Gastroesophageal sphincter (tissue), 4 donors: ENCODE measurements at regions not wholly inside any gene's neighbourhood (a gene's known extent, or its start where the extent isn't known, plus 50 kb on each side); places are given as distances from the start of the nearest gene placed in this dataset.

Experiments used
- ATAC-seq: fragments of 150-250 bp; one replicate; pipeline ENCODE4 v1.9.1; 2016; ENCODE audit warnings: mild to moderate bottlenecking, moderate library complexity
- H3K27ac ChIP-seq, 4 donors: fragments of 200-600 bp; sonication (generic) in 3 of 4; 1 replicate in 3 of 4; 2 replicates in 1 of 4; pipeline ENCODE4 v1.5.1; 2016 to 2019
- H3K27me3 ChIP-seq: fragments of 200-600 bp; sonication (generic); one replicate; pipeline ENCODE4 v1.5.1; 2019
- H3K36me3 ChIP-seq, 2 donors: fragments of 200-600 bp; sonication (generic); one replicate each; pipeline ENCODE4 v1.5.1; 2019; ENCODE audit warnings: control low read depth in 1 of 2
- H3K4me1 ChIP-seq, 3 donors: fragments of 200-600 bp; sonication (generic); 1 replicate in 2 of 3; 2 replicates in 1 of 3; pipeline ENCODE4 v1.5.1; 2016 to 2019; ENCODE audit warnings: control low read depth in 2 of 3
- H3K4me3 ChIP-seq, 2 donors: fragments of 200-600 bp; sonication (generic); one replicate each; pipeline ENCODE4 v1.5.1; 2019; ENCODE audit warnings: mild to moderate bottlenecking in 1 of 2, moderate library complexity in 1 of 2
- H3K9me3 ChIP-seq, 3 donors: fragments of 200-600 bp; sonication (generic); one replicate each; pipeline ENCODE4 v1.5.1; 2017 to 2019; ENCODE audit warnings: control low read depth in 2 of 3
- EP300 ChIP-seq: sonication (generic); formaldehyde crosslinking; IDR thresholded peaks from one replicate; pipeline ENCODE4 v1.6.1; 2017; ENCODE audit warnings: antibody characterized with exemption, mild to moderate bottlenecking
- POLR2A ChIP-seq, 2 donors: fragments of 450-650 bp; IDR thresholded peaks; one replicate each; pipeline ENCODE4 v1.6.1; 2017; ENCODE audit warnings: antibody characterized with exemption in 2 of 2, mild to moderate bottlenecking in 2 of 2, moderate library complexity in 1 of 2
- POLR2AphosphoS5 ChIP-seq: sonication (generic); formaldehyde crosslinking; IDR thresholded peaks from one replicate; pipeline ENCODE4 v1.6.1; 2017; ENCODE audit warnings: antibody characterized with exemption
- WGBS, 2 donors: methylation state at CpG; one replicate each; pipeline ENCODE4 v1.1.5; 2018; ENCODE audit warnings: low coverage in 1 of 2; 5-methylcytosine and 5-hydroxymethylcytosine counted together
- TF ChIP-seq, protein P1 (sequence below), 4 experiments: fragments of 200-600 bp in 2 of 4; fragments of 450-650 bp in 2 of 4; sonication (generic) in 1 of 4; IDR thresholded peaks; one replicate each; pipeline ENCODE4 v1.5.1; 2017 to 2019; ENCODE audit warnings: antibody characterized with exemption in 4 of 4, mild to moderate bottlenecking in 2 of 4, moderate library complexity in 2 of 4

DNA sequence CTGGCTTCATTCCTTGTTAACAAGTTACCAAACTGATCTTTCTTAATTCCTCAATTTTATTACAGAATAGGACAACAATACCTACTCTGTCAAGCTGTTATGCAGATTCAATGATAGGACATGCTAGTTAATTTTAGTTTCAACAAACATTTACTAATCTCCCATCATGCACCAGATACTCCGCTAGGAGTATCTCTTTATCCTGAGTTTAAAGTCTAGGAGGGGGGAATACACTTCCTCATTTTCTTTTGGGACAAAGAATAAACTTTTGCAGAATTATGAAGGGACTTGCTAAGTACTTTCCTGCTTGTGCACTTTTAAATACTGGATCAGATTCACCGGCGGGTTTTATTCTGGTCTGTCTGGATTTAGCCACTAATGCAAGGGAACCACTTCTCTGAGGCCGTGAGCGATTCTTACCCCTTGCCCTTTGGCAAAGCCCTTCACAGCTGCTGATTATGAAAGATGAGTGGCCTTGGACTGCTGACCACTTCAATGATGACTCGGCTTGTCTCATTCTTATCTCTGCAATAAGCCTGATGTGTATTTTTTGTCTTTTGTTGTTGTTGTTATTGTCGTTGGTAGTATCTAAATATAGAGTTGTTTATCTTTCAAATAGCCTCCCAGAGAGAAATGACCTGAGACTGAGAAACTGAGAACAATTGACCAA lies 73.9 kb downstream of the RMI1 start:
- H3K36me3 ChIP-seq = no peaks in the 10 kb centered on the region
- H3K27me3 ChIP-seq = no peaks in the 10 kb centered on the region
- no peak overlapping the region for H3K4me3 ChIP-seq
- no peaks in the 10 kb centered on the region for H3K4me1 ChIP-seq
- WGBS, 2 donors = 63 to 73% methylated on average over 2 to 7 of the region's 7 CpGs
- ATAC-seq = no peak
- no peak for TF ChIP-seq POLR2AphosphoS5
- no peak for TF ChIP-seq POLR2A (IDR thresholded peaks at IDR 0.05)
- TF ChIP-seq, protein P1, sequence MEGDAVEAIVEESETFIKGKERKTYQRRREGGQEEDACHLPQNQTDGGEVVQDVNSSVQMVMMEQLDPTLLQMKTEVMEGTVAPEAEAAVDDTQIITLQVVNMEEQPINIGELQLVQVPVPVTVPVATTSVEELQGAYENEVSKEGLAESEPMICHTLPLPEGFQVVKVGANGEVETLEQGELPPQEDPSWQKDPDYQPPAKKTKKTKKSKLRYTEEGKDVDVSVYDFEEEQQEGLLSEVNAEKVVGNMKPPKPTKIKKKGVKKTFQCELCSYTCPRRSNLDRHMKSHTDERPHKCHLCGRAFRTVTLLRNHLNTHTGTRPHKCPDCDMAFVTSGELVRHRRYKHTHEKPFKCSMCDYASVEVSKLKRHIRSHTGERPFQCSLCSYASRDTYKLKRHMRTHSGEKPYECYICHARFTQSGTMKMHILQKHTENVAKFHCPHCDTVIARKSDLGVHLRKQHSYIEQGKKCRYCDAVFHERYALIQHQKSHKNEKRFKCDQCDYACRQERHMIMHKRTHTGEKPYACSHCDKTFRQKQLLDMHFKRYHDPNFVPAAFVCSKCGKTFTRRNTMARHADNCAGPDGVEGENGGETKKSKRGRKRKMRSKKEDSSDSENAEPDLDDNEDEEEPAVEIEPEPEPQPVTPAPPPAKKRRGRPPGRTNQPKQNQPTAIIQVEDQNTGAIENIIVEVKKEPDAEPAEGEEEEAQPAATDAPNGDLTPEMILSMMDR (IDR thresholded peaks at IDR 0.05) = no peak
- no peak for TF ChIP-seq EP300
- H3K9me3 ChIP-seq = no peaks in the 10 kb centered on the region
- H3K27ac ChIP-seq = no peak overlapping the region

DNA sequence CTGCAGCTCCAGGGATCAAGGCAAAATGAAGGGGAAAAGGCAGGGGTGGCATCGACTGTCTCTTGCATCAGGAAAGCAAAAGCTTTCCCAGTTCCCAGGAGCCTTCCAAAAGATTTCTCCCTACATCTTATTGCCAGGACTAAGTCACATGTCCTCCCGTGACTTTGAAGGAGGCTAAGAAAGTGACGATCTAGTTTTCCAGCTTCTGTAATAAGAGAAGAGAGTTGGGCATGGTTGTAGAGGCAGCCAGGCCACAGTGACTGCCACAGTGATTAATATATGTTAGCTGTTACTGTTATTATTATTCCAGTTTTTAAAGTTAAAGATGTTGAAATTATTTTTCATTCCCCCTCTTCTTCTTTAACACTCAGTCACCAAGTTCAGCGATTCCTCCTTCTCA lies 77.1 kb downstream of the RMI1 start:
- Histone ChIP-seq H3K27me3 (no peaks in the 10 kb centered on the region), H3K4me1 (peaks cover 0 to 15% (median 0%) of the 10 kb centered on the region in 3 donors), H3K4me3 (no peak overlapping the region), H3K27ac (no peak overlapping the region), H3K36me3 (no peaks in the 10 kb centered on the region), H3K9me3 (no peaks in the 10 kb centered on the region)
- WGBS, 2 donors = 83 to 87% methylated on average over 2 to 3 of the region's 4 CpGs
- no peak for ATAC-seq
- TF ChIP-seq POLR2A (IDR thresholded peaks at IDR 0.05) = no peak
- no peak for TF ChIP-seq EP300

DNA sequence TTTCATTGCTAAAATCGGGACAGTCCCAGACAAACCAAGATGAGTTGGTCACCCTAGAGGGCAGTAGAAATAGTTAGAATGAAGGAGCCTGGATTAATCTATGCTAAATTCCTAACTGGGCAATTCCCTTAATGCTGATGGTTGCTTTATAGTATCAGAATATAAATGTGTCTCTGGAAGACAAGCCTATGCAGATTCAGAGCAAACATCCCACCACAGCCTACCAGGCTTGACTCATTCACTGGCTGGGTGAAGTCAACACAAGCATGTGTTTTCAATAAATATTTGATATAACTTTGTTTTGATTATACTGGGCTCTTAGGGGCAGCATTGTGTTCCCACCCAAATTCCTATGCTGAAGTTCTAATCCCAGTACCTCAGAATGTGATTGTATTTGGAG lies 79.3 kb downstream of the RMI1 start:
- no peak for ATAC-seq
- H3K9me3 ChIP-seq = no peaks in the 10 kb centered on the region
- no peak for TF ChIP-seq POLR2A (IDR thresholded peaks at IDR 0.05)
- no peak overlapping the region for H3K27ac ChIP-seq
- peaks cover 0 to 15% (median 0%) of the 10 kb centered on the region in 3 donors for H3K4me1 ChIP-seq
- no peak overlapping the region for H3K4me3 ChIP-seq
- no peaks in the 10 kb centered on the region for H3K36me3 ChIP-seq
- WGBS, 2 donors = 62 to 100% methylated on average over 1 of the region's 1 CpG
- H3K27me3 ChIP-seq = no peaks in the 10 kb centered on the region

DNA sequence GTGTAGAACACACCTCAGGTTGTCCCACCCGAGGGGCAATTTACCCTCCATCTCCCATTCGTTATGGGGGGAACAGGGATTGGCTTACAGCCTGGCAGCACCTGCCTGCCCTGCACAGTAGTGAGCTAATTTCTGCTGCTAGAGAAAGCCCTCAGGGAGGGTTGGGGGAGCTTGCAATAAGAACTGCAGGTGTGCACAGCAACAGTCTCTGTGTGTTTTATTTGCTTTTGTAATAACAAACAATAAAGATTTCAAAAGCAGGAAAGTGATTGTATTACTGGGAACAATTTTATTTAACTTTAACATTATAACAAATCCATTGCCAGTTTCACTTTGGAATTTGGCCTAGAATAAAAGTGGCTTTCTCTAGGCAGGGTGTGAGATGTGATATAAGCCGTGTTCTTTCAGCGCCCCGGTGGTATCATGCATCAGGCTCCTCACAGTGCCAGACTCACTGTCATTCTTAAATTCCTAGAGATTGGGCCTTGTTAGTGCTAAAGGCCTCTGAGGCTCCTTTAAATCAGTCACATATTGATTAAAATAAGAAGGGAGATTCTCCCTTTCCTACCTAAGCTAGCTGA lies 81.1 kb downstream of the RMI1 start:
- 10 to 33% methylated on average over 3 to 4 of the region's 5 CpGs for WGBS, 2 donors
- no peaks in the 10 kb centered on the region for H3K36me3 ChIP-seq
- H3K4me3 ChIP-seq = no peak overlapping the region
- H3K9me3 ChIP-seq = no peaks in the 10 kb centered on the region
- TF ChIP-seq EP300 = no peak
- TF ChIP-seq, protein P1 (IDR thresholded peaks at IDR 0.05) = no peak
- no peak for TF ChIP-seq POLR2AphosphoS5
- TF ChIP-seq POLR2A (IDR thresholded peaks at IDR 0.05) = no peak
- peaks cover 0 to 15% (median 0%) of the 10 kb centered on the region in 3 donors for H3K4me1 ChIP-seq
- no peak overlapping the region for H3K27ac ChIP-seq
- ATAC-seq = no peak
- H3K27me3 ChIP-seq = no peaks in the 10 kb centered on the region

DNA sequence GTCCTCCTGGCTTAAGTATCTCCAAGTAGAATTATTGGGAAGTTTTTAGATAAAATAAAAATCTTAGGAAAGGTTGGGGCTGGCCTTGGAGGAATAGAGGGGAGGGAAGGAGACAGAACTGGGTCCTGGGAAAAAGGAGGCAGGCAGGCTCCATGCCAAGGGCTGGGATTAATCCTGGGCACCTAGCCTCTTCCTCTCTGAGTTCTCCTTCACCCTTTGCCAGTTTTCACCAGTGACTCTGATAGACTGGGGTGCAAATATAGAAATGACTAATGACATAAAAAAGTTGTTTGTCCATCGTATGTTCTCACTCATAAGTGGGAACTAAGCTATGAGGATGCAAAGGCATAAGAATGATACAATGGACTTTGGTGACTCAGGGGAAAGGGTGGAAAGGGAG lies 81.9 kb downstream of the RMI1 start:
- H3K36me3 ChIP-seq = no peaks in the 10 kb centered on the region
- H3K27me3 ChIP-seq = no peaks in the 10 kb centered on the region
- H3K9me3 ChIP-seq = no peaks in the 10 kb centered on the region
- ATAC-seq = no peak
- TF ChIP-seq POLR2AphosphoS5 (no peak), EP300 (no peak), POLR2A (IDR thresholded peaks at IDR 0.05) (no peak)
- TF ChIP-seq, protein P1 (IDR thresholded peaks at IDR 0.05) = no peak
- peaks cover 0 to 15% (median 0%) of the 10 kb centered on the region in 3 donors for H3K4me1 ChIP-seq
- H3K4me3 ChIP-seq = no peak overlapping the region
- 40 to 67% methylated on average over 1 of the region's 1 CpG for WGBS, 2 donors
- no peak overlapping the region for H3K27ac ChIP-seq

DNA sequence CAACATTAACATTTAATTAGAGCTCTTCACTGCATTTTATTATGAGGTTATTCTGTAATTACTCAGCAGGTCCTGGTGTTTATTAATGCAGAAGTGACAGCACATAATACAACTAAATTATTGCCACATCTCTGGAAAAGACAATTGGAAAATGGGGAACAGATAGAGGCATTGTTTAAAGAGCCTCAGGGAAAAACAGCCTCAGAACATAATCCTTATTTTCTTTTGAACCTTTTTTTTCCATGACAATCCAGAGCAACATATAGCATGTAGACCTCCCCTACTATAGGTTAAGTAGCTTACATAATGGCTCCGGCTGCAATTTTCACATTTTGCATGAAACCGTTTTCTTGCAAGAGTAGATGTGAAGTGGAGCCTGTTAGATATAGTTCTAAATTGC lies 87.2 kb downstream of the RMI1 start:
- Histone ChIP-seq H3K4me1 (no peaks in the 10 kb centered on the region), H3K36me3 (no peaks in the 10 kb centered on the region), H3K4me3 (no peak overlapping the region), H3K27me3 (no peaks in the 10 kb centered on the region), H3K27ac (no peak overlapping the region), H3K9me3 (no peaks in the 10 kb centered on the region)
- 92% methylated on average over 2 of the region's 2 CpGs; no CpG with 5 or more reads in 1 of the 2 donors for WGBS, 2 donors
- ATAC-seq = no peak
- no peak for TF ChIP-seq POLR2A (IDR thresholded peaks at IDR 0.05)
- no peak for TF ChIP-seq POLR2AphosphoS5
- no peak for TF ChIP-seq EP300
- TF ChIP-seq, protein P1 (IDR thresholded peaks at IDR 0.05) = no peak
